Neural progenitor cell (in vitro differentiated cells): ENCODE measurements at regions not wholly inside any gene's neighbourhood (a gene's known extent, or its start where the extent isn't known, plus 50 kb on each side); places are given as distances from the start of the nearest gene placed in this dataset.

Experiments
- CTCF ChIP-seq: fragments of 200-600 bp; sonication (generic); IDR thresholded peaks from 2 replicates; pipeline ENCODE4 v1.5.1; 2017; ENCODE audit warnings: antibody characterized with exemption, mild to moderate bottlenecking
- EZH2 ChIP-seq: fragments of 200-600 bp; sonication (generic); IDR thresholded peaks from 2 replicates; pipeline ENCODE4 v1.6.1; 2017; ENCODE audit warnings: antibody characterized with exemption, mild to moderate bottlenecking, moderate library complexity
- EZH2phosphoT487 ChIP-seq: fragments of 200-600 bp; sonication (generic); IDR thresholded peaks from 2 replicates; pipeline ENCODE4 v1.6.1; 2017; ENCODE audit warnings: antibody characterized with exemption

DNA sequence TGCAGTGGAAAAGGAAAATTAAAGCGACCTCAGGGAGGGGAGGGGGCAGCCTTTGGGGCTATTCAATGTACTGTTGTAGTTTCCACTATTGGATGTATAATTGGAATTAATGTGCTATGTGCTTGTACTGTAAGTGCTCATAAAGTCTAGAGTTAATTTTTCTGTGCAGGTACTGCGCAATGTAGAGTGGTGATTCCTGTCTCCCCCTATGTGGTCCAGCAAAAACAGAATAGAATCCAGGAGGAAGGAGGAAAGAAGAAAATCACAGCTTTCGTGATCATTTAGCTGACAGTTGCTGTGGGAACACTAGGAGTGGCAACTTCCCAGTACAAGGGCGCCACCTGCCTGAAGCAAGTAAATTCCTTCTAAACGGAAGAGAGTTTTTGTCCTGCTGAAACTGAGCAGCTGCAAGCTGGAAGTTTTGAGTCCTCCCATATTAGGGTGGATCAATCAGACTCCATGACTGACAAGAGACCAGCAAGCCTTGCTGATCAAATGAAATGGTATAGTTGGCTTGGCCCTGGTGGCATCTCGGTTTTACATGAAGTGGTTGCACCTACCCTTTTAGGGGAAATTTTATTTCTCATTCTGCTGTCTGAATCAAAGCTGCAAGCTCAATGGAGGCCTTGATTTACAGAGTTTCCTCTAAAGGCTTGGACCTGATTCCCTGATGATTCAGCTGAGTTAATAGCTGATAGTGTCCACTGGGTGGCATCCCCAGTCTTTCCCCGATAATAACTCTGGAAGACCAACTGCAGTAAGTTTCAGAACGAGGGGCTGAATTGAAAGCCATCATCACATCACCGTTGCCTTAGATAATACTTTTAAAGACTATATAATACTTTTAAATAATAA lies 299.8 kb downstream of the HGF start:
- TF ChIP-seq CTCF (peak; percentile 73), EZH2 (no peak), EZH2phosphoT487 (no peak)
